HEK293 (cell line): ENCODE measurements at regions not wholly inside any gene's neighbourhood (a gene's known extent, or its start where the extent isn't known, plus 50 kb on each side); places are given as distances from the start of the nearest gene placed in this dataset.
A peak's percentile ranks its signal among the peaks of the same experiment; 100 is the strongest.

ENCODE experiments used
- CTCF ChIA-PET: fragments of 350-600 bp; formaldehyde crosslinking; extraction: SDS; loops from one replicate; lab custom pipeline; 2021; ENCODE audit warnings: antibody characterized with exemption; lab: Yijun Ruan, JAX
- POLR2A ChIA-PET: fragments of 300-600 bp; formaldehyde crosslinking; extraction: SDS; loops from one replicate; lab custom pipeline; 2020; ENCODE audit warnings: antibody characterized with exemption, inconsistent platforms; lab: Yijun Ruan, JAX
- H3K27ac ChIP-seq: fragments of 200-500 bp; sonication (Bioruptor generic); 2 replicates; pipeline ENCODE4 v1.5.1; 2014; ENCODE audit warnings: low read depth, low read length, control low read depth, inconsistent platforms; ENCODE audit errors: extremely low read depth
- H3K36me3 ChIP-seq, 2 experiments: fragments of 200-500 bp in 1 of 2; sonication (Bioruptor generic) in 1 of 2; 1 replicate in 1 of 2; 2 replicates in 1 of 2; pipeline ENCODE4 v1.5.1; 2014 to 2017; ENCODE audit warnings: inconsistent platforms in 2 of 2, low read length in 2 of 2; ENCODE audit not compliant: control insufficient read depth in 2 of 2, insufficient read depth in 1 of 2
- H3K4me1 ChIP-seq: fragments of 200-500 bp; sonication (Bioruptor generic); 2 replicates; pipeline ENCODE4 v1.5.1; 2014; ENCODE audit warnings: mild to moderate bottlenecking, low read length, inconsistent platforms; ENCODE audit not compliant: control insufficient read depth, insufficient read depth
- H3K4me3 ChIP-seq: 2 replicates; pipeline ENCODE4 v1.5.1; 2011; ENCODE audit warnings: low read depth, mild to moderate bottlenecking, control low read depth, low read length, moderate library complexity
- H3K9me3 ChIP-seq: fragments of 200-500 bp; sonication (Bioruptor generic); 2 replicates; pipeline ENCODE4 v1.5.1; 2014; ENCODE audit warnings: low read depth, low read length, inconsistent platforms; ENCODE audit not compliant: control insufficient read depth, insufficient read depth
- EGR2 ChIP-seq: fragments of 450-650 bp; formaldehyde crosslinking; IDR thresholded peaks from 2 replicates; pipeline ENCODE4 v1.5.1; 2016; ENCODE audit warnings: low read depth, missing biosample characterization, missing genetic modification characterization
- HOXD13 ChIP-seq: sonication (generic); formaldehyde crosslinking; IDR thresholded peaks from 2 replicates; pipeline ENCODE4 v1.8.0; 2022; ENCODE audit warnings: missing genetic modification reagents, borderline replicate concordance
- KLF7 ChIP-seq: fragments of 450-650 bp; formaldehyde crosslinking; IDR thresholded peaks from 2 replicates; pipeline ENCODE4 v1.5.1; 2016; ENCODE audit warnings: missing biosample characterization, missing genetic modification characterization, borderline replicate concordance
- ZBTB20 ChIP-seq: fragments of 450-650 bp; formaldehyde crosslinking; IDR thresholded peaks from 2 replicates; pipeline ENCODE4 v1.5.1; 2016; ENCODE audit warnings: missing biosample characterization, missing genetic modification characterization
- ZBTB48 ChIP-seq: fragments of 450-650 bp; formaldehyde crosslinking; IDR thresholded peaks from 2 replicates; pipeline ENCODE4 v1.5.1; 2016; ENCODE audit warnings: missing biosample characterization, missing genetic modification characterization
- ZNF37A ChIP-seq: fragments of 450-650 bp; IDR thresholded peaks from 2 replicates; pipeline ENCODE4 v1.5.1; 2018; ENCODE audit warnings: missing biosample characterization, missing genetic modification characterization
- ZNF391 ChIP-seq: fragments of 450-650 bp; formaldehyde crosslinking; IDR thresholded peaks from 2 replicates; pipeline ENCODE4 v1.5.1; 2016; ENCODE audit warnings: low read depth, missing biosample characterization, missing genetic modification characterization, borderline replicate concordance
- ZNF404 ChIP-seq: fragments of 450-650 bp; formaldehyde crosslinking; IDR thresholded peaks from 2 replicates; pipeline ENCODE4 v1.5.1; 2017; ENCODE audit warnings: missing biosample characterization, missing genetic modification characterization
- ZNF433 ChIP-seq: fragments of 450-650 bp; formaldehyde crosslinking; IDR thresholded peaks from 2 replicates; pipeline ENCODE4 v1.5.1; 2016; ENCODE audit warnings: missing biosample characterization, missing genetic modification characterization, low read depth
- ZNF473 ChIP-seq: fragments of 450-650 bp; formaldehyde crosslinking; IDR thresholded peaks from 2 replicates; pipeline ENCODE4 v1.5.1; 2017; ENCODE audit warnings: missing biosample characterization, missing genetic modification characterization
- TF ChIP-seq, protein P1 (sequence below): fragments of 450-650 bp; formaldehyde crosslinking; IDR thresholded peaks from 2 replicates; pipeline ENCODE4 v1.5.1; 2016; ENCODE audit warnings: missing biosample characterization, missing genetic modification characterization, low read depth
- TF ChIP-seq, protein P2 (sequence below): fragments of 450-650 bp; formaldehyde crosslinking; IDR thresholded peaks from 2 replicates; pipeline ENCODE4 v1.5.1; 2016; ENCODE audit warnings: missing biosample characterization, missing genetic modification characterization, borderline replicate concordance
- TF ChIP-seq, protein P3 (sequence below): IDR thresholded peaks from 2 replicates; pipeline ENCODE4 v1.6.1; 2011; ENCODE audit warnings: mild to moderate bottlenecking, low read depth, low read length, borderline replicate concordance
- TF ChIP-seq, protein P4 (sequence below): fragments of 450-650 bp; formaldehyde crosslinking; IDR thresholded peaks from 2 replicates; pipeline ENCODE4 v1.5.1; 2016; ENCODE audit warnings: missing biosample characterization, missing genetic modification characterization
- TF ChIP-seq, protein P5 (sequence below): fragments of 450-650 bp; formaldehyde crosslinking; IDR thresholded peaks from 2 replicates; pipeline ENCODE4 v1.5.1; 2016; ENCODE audit warnings: missing biosample characterization, missing genetic modification characterization, low read depth

DNA sequence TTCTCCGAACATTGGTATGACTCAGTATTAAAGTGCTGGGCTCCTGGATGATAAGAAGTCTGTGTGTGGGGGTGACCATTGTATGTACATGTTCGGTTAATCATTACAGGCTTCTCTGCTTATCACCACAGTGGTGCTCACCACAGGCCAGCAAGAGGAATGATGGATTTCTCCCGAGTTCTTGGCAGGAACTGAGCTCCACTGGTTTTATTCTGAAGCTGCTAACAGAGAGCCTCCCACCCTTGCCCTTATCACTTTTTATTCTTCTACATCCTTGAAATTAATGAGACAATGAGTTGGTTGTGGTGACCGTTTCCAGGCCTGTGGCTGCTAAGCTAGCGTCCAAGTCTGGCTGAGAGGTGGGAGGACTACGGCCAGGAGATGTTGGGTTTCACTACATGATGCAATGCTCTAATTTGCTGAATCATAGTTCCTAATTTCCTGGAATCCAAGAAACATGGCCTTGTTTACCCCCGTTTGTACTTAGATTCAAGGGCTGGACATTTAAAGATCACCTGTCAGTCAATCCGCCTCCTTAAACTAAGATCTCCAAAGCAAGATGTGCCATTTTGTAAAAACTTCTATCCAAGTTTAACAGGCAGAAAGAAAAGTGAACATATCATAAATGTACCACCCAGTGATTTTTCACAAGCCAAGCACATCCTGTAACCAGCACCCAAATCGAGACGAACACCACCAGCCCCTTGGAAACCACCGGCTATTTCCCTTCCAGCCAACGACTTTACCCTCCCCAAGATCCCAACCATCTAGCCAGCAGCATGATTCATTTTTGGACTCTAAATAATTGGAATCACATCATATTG is 172.5 kb downstream of the FOXA2 start:
- no peak for TF ChIP-seq ZBTB48 (tag by site-specific recombination)
- peak; percentile 23; the same call in 1 of the 2 replicates for TF ChIP-seq HOXD13
- POLR2A ChIA-PET: no interaction called here
- CTCF ChIA-PET: no interaction called here
- no peaks in the 10 kb centered on the region for H3K4me1 ChIP-seq
- H3K36me3 ChIP-seq: no peaks in the 10 kb centered on the region
- no peak overlapping the region for H3K27ac ChIP-seq
- no peak overlapping the region for H3K4me3 ChIP-seq
- no peaks in the 10 kb centered on the region for H3K9me3 ChIP-seq

DNA sequence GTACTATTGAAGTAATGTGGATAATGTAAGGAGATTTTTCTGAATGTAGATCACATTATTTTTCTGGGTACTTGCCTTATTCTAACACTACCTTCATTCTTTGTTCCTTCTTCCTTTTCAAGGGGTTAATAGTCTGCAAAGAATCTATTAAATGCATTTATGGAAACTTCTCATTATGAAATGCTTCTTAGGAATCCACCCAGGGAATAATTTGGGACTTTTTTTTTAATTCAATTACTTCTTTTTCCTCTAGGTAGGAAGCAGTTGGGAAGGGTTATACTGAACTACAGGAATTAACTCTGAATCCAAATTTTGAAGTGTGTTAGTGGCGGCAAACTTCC is 173.1 kb downstream of the FOXA2 start:
- no peak for TF ChIP-seq KLF7 (tag by site-specific recombination)
- TF ChIP-seq ZNF37A (tag by site-specific recombination): no peak
- no peak for TF ChIP-seq EGR2 (tag by site-specific recombination)
- TF ChIP-seq ZBTB20: no peak
- TF ChIP-seq ZNF404 (tag by site-specific recombination): no peak
- TF ChIP-seq, all 188 proteins: peak for 0
- H3K27ac ChIP-seq: no peak overlapping the region
- no peak overlapping the region for H3K4me3 ChIP-seq
- CTCF ChIA-PET: no interaction called here
- no peaks in the 10 kb centered on the region for H3K36me3 ChIP-seq
- no peaks in the 10 kb centered on the region for H3K9me3 ChIP-seq
- POLR2A ChIA-PET: no interaction called here
- no peaks in the 10 kb centered on the region for H3K4me1 ChIP-seq

DNA sequence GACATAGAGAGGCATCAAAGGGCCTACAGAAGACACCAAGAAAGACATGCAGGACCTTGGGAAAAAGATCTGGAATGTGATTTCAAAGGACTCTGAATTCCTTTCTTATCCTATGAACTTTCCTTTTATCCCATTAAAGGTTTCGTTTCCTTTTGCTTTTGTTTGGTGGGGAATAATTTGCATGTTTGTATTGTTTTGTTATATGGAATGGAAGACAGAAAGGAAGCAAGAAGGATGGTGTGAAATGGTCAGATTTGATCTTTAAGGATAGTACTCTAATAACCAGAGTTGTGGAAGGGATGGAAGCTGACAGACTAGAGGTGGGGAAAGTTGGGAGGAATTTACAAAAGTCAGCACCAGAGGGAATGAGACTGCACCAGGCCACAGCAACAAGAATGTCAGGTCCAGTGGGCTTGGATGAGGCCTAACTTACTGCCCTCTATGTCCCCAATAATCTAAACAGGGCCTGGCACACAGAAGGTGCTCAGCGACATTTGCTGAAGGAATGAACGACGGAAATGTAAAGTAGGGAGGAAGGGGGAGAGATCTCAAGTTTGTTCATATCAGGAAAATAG is 173.7 kb downstream of the FOXA2 start:
- ChIA-PET CTCF (interaction anchor here (0.6 kb wide), 1 partner anchor 177 kb away, joined by 3 read pairs; no protein-coding TSS in a partner anchor), POLR2A (no interaction called here)
- no peak overlapping the region for H3K27ac ChIP-seq
- no peaks in the 10 kb centered on the region for H3K36me3 ChIP-seq
- no peak overlapping the region for H3K4me3 ChIP-seq
- H3K9me3 ChIP-seq: no peaks in the 10 kb centered on the region
- H3K4me1 ChIP-seq: no peaks in the 10 kb centered on the region
- TF ChIP-seq ZNF473 (tag by site-specific recombination) (no peak), ZNF433 (tag by site-specific recombination) (no peak), ZNF391 (tag by site-specific recombination) (no peak)
- TF ChIP-seq, protein P1, sequence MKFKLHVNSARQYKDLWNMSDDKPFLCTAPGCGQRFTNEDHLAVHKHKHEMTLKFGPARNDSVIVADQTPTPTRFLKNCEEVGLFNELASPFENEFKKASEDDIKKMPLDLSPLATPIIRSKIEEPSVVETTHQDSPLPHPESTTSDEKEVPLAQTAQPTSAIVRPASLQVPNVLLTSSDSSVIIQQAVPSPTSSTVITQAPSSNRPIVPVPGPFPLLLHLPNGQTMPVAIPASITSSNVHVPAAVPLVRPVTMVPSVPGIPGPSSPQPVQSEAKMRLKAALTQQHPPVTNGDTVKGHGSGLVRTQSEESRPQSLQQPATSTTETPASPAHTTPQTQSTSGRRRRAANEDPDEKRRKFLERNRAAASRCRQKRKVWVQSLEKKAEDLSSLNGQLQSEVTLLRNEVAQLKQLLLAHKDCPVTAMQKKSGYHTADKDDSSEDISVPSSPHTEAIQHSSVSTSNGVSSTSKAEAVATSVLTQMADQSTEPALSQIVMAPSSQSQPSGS (tag by site-specific recombination): no peak
- TF ChIP-seq, protein P2, sequence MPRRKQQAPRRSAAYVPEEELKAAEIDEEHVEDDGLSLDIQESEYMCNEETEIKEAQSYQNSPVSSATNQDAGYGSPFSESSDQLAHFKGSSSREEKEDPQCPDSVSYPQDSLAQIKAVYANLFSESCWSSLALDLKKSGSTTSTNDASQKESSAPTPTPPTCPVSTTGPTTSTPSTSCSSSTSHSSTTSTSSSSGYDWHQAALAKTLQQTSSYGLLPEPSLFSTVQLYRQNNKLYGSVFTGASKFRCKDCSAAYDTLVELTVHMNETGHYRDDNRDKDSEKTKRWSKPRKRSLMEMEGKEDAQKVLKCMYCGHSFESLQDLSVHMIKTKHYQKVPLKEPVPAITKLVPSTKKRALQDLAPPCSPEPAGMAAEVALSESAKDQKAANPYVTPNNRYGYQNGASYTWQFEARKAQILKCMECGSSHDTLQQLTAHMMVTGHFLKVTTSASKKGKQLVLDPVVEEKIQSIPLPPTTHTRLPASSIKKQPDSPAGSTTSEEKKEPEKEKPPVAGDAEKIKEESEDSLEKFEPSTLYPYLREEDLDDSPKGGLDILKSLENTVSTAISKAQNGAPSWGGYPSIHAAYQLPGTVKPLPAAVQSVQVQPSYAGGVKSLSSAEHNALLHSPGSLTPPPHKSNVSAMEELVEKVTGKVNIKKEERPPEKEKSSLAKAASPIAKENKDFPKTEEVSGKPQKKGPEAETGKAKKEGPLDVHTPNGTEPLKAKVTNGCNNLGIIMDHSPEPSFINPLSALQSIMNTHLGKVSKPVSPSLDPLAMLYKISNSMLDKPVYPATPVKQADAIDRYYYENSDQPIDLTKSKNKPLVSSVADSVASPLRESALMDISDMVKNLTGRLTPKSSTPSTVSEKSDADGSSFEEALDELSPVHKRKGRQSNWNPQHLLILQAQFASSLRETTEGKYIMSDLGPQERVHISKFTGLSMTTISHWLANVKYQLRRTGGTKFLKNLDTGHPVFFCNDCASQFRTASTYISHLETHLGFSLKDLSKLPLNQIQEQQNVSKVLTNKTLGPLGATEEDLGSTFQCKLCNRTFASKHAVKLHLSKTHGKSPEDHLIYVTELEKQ: no peak
- TF ChIP-seq, protein P3, sequence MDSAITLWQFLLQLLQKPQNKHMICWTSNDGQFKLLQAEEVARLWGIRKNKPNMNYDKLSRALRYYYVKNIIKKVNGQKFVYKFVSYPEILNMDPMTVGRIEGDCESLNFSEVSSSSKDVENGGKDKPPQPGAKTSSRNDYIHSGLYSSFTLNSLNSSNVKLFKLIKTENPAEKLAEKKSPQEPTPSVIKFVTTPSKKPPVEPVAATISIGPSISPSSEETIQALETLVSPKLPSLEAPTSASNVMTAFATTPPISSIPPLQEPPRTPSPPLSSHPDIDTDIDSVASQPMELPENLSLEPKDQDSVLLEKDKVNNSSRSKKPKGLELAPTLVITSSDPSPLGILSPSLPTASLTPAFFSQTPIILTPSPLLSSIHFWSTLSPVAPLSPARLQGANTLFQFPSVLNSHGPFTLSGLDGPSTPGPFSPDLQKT: no peak
- TF ChIP-seq, protein P4, sequence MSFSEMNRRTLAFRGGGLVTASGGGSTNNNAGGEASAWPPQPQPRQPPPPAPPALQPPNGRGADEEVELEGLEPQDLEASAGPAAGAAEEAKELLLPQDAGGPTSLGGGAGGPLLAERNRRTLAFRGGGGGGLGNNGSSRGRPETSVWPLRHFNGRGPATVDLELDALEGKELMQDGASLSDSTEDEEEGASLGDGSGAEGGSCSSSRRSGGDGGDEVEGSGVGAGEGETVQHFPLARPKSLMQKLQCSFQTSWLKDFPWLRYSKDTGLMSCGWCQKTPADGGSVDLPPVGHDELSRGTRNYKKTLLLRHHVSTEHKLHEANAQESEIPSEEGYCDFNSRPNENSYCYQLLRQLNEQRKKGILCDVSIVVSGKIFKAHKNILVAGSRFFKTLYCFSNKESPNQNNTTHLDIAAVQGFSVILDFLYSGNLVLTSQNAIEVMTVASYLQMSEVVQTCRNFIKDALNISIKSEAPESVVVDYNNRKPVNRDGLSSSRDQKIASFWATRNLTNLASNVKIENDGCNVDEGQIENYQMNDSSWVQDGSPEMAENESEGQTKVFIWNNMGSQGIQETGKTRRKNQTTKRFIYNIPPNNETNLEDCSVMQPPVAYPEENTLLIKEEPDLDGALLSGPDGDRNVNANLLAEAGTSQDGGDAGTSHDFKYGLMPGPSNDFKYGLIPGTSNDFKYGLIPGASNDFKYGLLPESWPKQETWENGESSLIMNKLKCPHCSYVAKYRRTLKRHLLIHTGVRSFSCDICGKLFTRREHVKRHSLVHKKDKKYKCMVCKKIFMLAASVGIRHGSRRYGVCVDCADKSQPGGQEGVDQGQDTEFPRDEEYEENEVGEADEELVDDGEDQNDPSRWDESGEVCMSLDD: no peak
- TF ChIP-seq, protein P5, sequence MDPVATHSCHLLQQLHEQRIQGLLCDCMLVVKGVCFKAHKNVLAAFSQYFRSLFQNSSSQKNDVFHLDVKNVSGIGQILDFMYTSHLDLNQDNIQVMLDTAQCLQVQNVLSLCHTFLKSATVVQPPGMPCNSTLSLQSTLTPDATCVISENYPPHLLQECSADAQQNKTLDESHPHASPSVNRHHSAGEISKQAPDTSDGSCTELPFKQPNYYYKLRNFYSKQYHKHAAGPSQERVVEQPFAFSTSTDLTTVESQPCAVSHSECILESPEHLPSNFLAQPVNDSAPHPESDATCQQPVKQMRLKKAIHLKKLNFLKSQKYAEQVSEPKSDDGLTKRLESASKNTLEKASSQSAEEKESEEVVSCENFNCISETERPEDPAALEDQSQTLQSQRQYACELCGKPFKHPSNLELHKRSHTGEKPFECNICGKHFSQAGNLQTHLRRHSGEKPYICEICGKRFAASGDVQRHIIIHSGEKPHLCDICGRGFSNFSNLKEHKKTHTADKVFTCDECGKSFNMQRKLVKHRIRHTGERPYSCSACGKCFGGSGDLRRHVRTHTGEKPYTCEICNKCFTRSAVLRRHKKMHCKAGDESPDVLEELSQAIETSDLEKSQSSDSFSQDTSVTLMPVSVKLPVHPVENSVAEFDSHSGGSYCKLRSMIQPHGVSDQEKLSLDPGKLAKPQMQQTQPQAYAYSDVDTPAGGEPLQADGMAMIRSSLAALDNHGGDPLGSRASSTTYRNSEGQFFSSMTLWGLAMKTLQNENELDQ (tag by site-specific recombination): no peak
